ENCODE measurements at regions not wholly inside any gene's neighbourhood (a gene's known extent, or its start where the extent isn't known, plus 50 kb on each side); places are given as distances from the start of the nearest gene placed in this dataset.

DNA sequence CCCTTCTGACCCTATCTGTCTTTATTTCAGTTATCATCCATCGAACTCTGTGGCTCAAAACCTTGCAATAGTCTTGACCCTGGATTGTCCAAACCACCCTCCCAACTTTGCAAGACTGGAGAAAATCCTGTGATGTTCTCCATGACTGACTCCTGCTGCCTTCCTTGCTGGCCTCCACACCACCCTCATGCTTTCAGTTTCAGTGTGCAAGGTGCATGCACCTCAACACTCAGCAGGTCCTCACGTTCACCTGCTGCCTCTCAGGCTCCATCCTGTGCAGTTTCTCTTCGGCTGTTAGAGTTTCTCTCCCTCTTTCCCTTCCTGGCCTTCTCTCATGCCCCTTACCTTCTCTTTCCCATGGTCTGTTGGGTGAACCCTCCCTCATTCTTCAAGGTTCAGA lies 59.4 kb upstream of the ASIC2 start:
- no peak overlapping the region for H3K4me3 ChIP-seq (ENCODE audit: low read depth, low read length)
- DNase-seq (ENCODE audit: low read depth), result no peak
- TF ChIP-seq, protein P1, sequence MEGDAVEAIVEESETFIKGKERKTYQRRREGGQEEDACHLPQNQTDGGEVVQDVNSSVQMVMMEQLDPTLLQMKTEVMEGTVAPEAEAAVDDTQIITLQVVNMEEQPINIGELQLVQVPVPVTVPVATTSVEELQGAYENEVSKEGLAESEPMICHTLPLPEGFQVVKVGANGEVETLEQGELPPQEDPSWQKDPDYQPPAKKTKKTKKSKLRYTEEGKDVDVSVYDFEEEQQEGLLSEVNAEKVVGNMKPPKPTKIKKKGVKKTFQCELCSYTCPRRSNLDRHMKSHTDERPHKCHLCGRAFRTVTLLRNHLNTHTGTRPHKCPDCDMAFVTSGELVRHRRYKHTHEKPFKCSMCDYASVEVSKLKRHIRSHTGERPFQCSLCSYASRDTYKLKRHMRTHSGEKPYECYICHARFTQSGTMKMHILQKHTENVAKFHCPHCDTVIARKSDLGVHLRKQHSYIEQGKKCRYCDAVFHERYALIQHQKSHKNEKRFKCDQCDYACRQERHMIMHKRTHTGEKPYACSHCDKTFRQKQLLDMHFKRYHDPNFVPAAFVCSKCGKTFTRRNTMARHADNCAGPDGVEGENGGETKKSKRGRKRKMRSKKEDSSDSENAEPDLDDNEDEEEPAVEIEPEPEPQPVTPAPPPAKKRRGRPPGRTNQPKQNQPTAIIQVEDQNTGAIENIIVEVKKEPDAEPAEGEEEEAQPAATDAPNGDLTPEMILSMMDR (conservative IDR thresholded peaks at IDR 0.05; ENCODE audit: low read depth, low read length), result no peak

DNA sequence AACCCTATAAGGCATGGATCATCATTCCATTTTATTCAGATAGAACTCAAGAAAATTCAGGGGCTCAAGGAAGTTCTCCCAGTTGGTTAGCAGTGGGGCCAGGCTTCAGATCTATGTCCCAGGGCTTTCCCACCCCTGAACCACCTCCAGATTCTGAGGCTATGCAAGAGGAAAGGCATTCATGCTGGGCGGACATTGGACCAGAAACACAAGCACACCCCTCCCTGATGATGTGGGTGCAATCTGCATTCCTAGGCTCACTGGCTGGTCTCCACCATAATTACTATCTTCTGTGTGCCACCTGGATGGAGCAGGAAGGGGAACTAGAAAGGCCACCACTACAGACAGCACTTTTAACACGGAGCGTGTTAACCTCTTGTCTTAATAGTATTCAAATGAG lies 63.2 kb upstream of the ASIC2 start:
- no peak for DNase-seq (ENCODE audit: low read depth)
- TF ChIP-seq, protein P1 (conservative IDR thresholded peaks at IDR 0.05; ENCODE audit: low read depth, low read length), result no peak
- H3K4me3 ChIP-seq (ENCODE audit: low read depth, low read length), result no peak overlapping the region

DNA sequence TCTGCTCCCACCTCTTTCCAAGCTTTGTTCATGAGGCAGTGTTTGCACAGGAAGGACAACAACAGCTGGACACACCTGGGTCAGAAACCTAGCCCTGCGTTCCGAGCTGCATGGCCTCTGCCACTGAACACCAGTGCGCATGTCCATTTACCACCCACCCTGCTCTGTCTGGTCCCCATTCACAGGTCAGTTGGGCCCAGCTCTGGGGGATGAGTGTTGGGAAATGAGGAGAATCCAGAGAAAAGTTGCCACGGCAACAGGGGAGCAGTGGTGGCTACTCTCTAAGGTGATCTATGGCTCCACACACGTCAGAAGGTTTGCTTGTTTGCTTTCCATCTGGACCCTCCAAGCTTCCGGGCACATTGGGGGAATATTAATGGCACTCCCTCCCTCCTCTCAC lies 70.4 kb upstream of the ASIC2 start:
- H3K4me3 ChIP-seq (ENCODE audit: low read depth, low read length), result no peak overlapping the region
- TF ChIP-seq, protein P1 (conservative IDR thresholded peaks at IDR 0.05; ENCODE audit: low read depth, low read length), result no peak
- no peak for DNase-seq (ENCODE audit: low read depth)

DNA sequence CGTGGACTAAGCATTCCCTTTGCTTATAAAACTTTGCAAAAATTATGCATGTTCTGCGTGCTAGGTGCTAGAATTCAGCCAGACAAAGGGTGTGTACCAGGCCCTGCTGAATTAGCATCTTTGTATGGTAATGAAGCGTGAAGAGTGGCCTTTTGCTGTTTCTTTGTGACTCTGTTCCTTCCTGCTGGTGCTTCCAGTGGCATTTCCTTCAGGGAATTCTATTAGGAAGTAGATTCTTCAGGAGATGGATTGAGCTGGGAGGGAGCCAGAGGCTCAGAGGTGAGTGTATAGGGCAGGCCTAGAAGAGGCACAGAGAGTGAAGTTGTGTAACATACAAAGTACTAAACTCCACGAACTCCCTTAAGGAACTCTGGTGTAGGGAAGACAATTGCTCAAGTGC lies 73.9 kb upstream of the ASIC2 start:
- TF ChIP-seq, protein P1 (conservative IDR thresholded peaks at IDR 0.05; ENCODE audit: low read depth, low read length), result no peak
- DNase-seq (ENCODE audit: low read depth), result no peak

DNA sequence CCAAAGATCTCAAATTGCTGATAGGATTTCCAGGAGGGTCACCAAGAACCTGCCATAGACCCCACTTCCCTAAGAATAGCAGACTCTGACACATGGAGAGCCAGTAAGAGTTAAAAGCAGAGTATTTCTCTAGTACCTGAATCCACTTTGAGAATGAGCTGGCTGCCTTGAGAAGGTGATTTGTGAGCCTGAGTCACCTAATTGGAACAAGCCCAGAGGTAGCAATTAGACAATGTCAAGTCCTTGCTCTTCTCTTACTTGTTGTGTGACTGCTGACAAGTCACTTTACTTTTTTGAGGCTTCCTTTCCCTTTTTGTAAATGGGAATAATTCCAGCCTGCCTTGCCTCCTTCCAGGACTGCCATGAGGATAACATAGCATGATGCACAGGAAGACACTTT lies 76.1 kb upstream of the ASIC2 start:
- H3K4me3 ChIP-seq (ENCODE audit: low read depth, low read length), result no peak overlapping the region
- TF ChIP-seq, protein P1 (conservative IDR thresholded peaks at IDR 0.05; ENCODE audit: low read depth, low read length), result no peak
- no peak for DNase-seq (ENCODE audit: low read depth)

More for the DNA sequence above, 73.9 kb upstream of the ASIC2 start:
- no peak overlapping the region for H3K4me3 ChIP-seq (ENCODE audit: low read depth, low read length)

DNA sequence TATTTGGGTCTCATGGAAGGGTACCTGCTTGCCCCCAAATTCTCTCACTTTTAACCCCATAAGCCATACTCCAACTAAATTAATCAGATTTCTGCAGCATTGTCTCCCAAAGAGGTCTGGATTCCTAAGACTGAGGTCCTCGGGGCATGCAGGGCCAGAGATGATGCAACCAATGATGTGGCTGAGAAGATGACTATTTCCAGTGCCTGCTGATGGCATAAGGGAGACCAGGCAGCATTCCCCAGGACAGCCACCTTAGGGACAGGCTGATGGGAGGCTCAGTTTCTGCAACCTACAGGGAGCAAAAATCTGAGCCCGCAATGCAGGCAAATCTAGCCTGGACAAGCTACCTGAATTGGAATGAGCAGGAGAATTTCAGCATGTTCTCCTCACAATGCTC lies 76.8 kb upstream of the ASIC2 start:
- no peak overlapping the region for H3K4me3 ChIP-seq (ENCODE audit: low read depth, low read length)
- DNase-seq (ENCODE audit: low read depth), result no peak
- TF ChIP-seq, protein P1 (conservative IDR thresholded peaks at IDR 0.05; ENCODE audit: low read depth, low read length), result no peak

DNA sequence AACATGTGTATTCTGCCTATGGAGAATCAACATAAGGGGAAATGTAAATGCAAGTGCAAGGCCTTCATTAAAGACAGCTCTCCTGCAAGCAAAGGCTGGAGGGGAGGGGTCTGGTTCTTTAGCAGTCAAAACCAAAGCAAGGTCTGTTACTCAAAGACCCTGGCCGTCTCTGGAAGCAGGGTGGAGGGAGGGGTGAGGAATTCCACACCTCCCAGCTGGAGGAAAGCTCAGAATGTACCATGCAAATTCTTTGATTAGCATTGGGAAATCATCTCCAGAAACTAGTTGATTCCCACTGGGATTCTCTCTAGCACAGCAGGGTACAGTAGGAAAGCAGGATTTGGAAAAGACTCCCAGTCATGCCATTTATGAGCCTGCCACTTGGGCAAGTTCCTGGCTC lies 77.3 kb upstream of the ASIC2 start:
- H3K4me3 ChIP-seq (ENCODE audit: low read depth, low read length), result no peak overlapping the region
- no peak for DNase-seq (ENCODE audit: low read depth)
- TF ChIP-seq, protein P1 (conservative IDR thresholded peaks at IDR 0.05; ENCODE audit: low read depth, low read length), result no peak
